ENCODE measurements at regions not wholly inside any gene's neighbourhood (a gene's known extent, or its start where the extent isn't known, plus 50 kb on each side); places are given as distances from the start of the nearest gene placed in this dataset.

DNA sequence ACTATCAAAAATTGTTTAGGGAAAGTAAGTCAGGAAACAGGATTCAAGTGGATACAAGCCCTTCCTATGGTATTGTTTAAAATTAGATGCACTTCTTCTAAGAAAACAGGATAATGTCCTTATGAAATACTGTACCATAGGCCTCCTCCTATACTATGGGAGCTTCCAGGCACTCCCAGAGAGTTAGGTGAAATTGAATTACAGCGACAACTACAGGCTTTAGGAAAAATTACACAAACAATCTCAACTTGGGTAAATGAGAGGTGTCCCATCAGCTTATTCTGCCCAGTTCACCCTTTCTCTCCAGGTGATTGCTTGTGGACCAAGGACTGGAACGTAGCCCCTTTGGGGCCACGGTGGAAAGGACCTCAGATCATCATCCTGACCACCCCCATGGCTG, 528.7 kb upstream of the TSPY4 start:
- TF ChIP-seq, protein P1, sequence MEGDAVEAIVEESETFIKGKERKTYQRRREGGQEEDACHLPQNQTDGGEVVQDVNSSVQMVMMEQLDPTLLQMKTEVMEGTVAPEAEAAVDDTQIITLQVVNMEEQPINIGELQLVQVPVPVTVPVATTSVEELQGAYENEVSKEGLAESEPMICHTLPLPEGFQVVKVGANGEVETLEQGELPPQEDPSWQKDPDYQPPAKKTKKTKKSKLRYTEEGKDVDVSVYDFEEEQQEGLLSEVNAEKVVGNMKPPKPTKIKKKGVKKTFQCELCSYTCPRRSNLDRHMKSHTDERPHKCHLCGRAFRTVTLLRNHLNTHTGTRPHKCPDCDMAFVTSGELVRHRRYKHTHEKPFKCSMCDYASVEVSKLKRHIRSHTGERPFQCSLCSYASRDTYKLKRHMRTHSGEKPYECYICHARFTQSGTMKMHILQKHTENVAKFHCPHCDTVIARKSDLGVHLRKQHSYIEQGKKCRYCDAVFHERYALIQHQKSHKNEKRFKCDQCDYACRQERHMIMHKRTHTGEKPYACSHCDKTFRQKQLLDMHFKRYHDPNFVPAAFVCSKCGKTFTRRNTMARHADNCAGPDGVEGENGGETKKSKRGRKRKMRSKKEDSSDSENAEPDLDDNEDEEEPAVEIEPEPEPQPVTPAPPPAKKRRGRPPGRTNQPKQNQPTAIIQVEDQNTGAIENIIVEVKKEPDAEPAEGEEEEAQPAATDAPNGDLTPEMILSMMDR (IDR thresholded peaks at IDR 0.05 in 8 of 11, conservative IDR thresholded peaks at IDR 0.05 in 3 of 11), result no peak
- no peak for TF ChIP-seq POLR2A (IDR thresholded peaks at IDR 0.05)

Measured in spleen (tissue), 7 donors.